ENCODE measurements at regions not wholly inside any gene's neighbourhood (a gene's known extent, or its start where the extent isn't known, plus 50 kb on each side); places are given as distances from the start of the nearest gene placed in this dataset.

DNA sequence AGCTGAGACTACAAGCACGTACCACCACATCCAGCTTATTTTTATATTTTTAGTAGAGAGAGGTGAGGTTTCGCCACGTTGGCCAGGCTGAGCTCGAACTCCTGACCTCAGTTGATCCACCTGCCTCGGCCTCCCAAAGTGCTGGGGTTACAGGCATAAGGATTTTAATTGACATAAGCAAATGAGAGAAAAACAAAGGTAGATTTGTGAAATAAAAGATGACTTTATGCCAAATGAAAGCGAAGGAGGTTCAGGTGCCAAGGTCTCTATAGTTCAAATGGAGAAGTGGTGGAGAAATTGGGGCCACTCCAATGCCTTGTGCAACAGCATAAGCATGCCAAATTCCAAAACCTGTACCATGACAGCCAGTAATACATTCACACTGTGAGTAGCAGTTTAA, 180.6 kb downstream of the MREG start:
- peaks cover 5% of the 10 kb centered on the region for H3K4me1 ChIP-seq (ENCODE audit: control insufficient read depth, insufficient read depth, low read length)
- ChIA-PET POLR2A (interaction anchor here (0.6 to 0.8 kb wide), 2 partner anchors 12 to 51 kb away, joined by 3 read pairs; no protein-coding TSS in a partner anchor), CTCF (interaction anchor here (1.1 to 4.3 kb wide), 3 partner anchors 8 to 31 kb away, joined by 3 to 20 read pairs (median 4); no protein-coding TSS in a partner anchor), SMC1A (ENCODE audit: uncharacterized antibody, unreplicated experiment) (interaction anchor here (0.7 to 1.9 kb wide), 13 partner anchors 8 to 267 kb away, joined by 3 to 12 read pairs (median 3); no protein-coding TSS in a partner anchor), RAD21 (ENCODE audit: unreplicated experiment) (interaction anchor here (1.5 to 3.9 kb wide), 3 partner anchors 21 to 85 kb away, joined by 3 to 14 read pairs (median 7); no protein-coding TSS in a partner anchor)
- no peak for TF ChIP-seq CREM (IDR thresholded peaks at IDR 0.05; ENCODE audit: low read depth)
- no peak for TF ChIP-seq ZNF622 (IDR thresholded peaks at IDR 0.05)
- no peak for TF ChIP-seq NR2C2 (IDR thresholded peaks at IDR 0.05; ENCODE audit: borderline replicate concordance, control insufficient read depth, insufficient read length, low read depth)
- no peak for TF ChIP-seq JUND (IDR thresholded peaks at IDR 0.05; ENCODE audit: low read depth, low read length)
- TF ChIP-seq, protein P1, sequence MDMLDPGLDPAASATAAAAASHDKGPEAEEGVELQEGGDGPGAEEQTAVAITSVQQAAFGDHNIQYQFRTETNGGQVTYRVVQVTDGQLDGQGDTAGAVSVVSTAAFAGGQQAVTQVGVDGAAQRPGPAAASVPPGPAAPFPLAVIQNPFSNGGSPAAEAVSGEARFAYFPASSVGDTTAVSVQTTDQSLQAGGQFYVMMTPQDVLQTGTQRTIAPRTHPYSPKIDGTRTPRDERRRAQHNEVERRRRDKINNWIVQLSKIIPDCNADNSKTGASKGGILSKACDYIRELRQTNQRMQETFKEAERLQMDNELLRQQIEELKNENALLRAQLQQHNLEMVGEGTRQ (IDR thresholded peaks at IDR 0.05; ENCODE audit: borderline replicate concordance, low read depth, low read length) = no peak
- TF ChIP-seq SMAD5 (IDR thresholded peaks at IDR 0.05; ENCODE audit: low read depth) = no peak
- TF ChIP-seq TCF3 (IDR thresholded peaks at IDR 0.05; ENCODE audit: borderline replicate concordance, insufficient read depth, low read depth, low read length) = no peak
- TF ChIP-seq ZNF207 (IDR thresholded peaks at IDR 0.05; ENCODE audit: borderline replicate concordance) = no peak
- TF ChIP-seq, protein P2, sequence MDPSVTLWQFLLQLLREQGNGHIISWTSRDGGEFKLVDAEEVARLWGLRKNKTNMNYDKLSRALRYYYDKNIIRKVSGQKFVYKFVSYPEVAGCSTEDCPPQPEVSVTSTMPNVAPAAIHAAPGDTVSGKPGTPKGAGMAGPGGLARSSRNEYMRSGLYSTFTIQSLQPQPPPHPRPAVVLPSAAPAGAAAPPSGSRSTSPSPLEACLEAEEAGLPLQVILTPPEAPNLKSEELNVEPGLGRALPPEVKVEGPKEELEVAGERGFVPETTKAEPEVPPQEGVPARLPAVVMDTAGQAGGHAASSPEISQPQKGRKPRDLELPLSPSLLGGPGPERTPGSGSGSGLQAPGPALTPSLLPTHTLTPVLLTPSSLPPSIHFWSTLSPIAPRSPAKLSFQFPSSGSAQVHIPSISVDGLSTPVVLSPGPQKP (IDR thresholded peaks at IDR 0.05; ENCODE audit: low read depth, low read length) = no peak
- TF ChIP-seq, protein P3, sequence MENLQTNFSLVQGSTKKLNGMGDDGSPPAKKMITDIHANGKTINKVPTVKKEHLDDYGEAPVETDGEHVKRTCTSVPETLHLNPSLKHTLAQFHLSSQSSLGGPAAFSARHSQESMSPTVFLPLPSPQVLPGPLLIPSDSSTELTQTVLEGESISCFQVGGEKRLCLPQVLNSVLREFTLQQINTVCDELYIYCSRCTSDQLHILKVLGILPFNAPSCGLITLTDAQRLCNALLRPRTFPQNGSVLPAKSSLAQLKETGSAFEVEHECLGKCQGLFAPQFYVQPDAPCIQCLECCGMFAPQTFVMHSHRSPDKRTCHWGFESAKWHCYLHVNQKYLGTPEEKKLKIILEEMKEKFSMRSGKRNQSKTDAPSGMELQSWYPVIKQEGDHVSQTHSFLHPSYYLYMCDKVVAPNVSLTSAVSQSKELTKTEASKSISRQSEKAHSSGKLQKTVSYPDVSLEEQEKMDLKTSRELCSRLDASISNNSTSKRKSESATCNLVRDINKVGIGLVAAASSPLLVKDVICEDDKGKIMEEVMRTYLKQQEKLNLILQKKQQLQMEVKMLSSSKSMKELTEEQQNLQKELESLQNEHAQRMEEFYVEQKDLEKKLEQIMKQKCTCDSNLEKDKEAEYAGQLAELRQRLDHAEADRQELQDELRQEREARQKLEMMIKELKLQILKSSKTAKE (IDR thresholded peaks at IDR 0.05; ENCODE audit: low read depth, poor library complexity, severe bottlenecking) = no peak
- no peak overlapping the region for H3K27ac ChIP-seq (ENCODE audit: control insufficient read depth, insufficient read depth)
- FAIRE-seq (no peak), DNase-seq (ENCODE audit: low read depth, low spot score) (no peak), ATAC-seq (no peak)
- H3K4me3 ChIP-seq = no peak overlapping the region
- no peaks in the 10 kb centered on the region for H4K20me1 ChIP-seq (ENCODE audit: control insufficient read depth, insufficient read depth)
- intact Hi-C loops (cut with micrococcal nuclease; ENCODE audit: unreplicated experiment) = loop anchor here (5.0 to 10.0 kb wide), 2 partner anchors 150 to 518 kb away; partner anchors contain the start of gene ATIC
- in situ Hi-C loops (cut with MboI) = no loop called here
- no peak overlapping the region for H2AFZ ChIP-seq (ENCODE audit: control insufficient read depth, low read depth, low read length)
- H3K4me2 ChIP-seq (ENCODE audit: control insufficient read depth, insufficient read depth) = no peak overlapping the region
- 61% methylated on average over 6 of the region's 6 CpGs for WGBS (ENCODE audit: insufficient coverage, insufficient replicate concordance, low lambda C conversion rate, missing lambda C conversion rate)
- no peaks in the 10 kb centered on the region for H3K9me3 ChIP-seq (replicated peaks; ENCODE audit: control insufficient read depth, insufficient read depth, low read length)
- H3K36me3 ChIP-seq (ENCODE audit: control insufficient read depth in 2 of 2, insufficient read depth in 2 of 2, low read length in 1 of 2) = no peaks in the 10 kb centered on the region
- H3K79me2 ChIP-seq (ENCODE audit: control insufficient read depth, insufficient read depth, low read length) = no peaks in the 10 kb centered on the region
- H3K27me3 ChIP-seq (replicated peaks in 1 of 2; ENCODE audit: control insufficient read depth in 2 of 2, insufficient read depth in 2 of 2, low read length in 1 of 2) = no peaks in the 10 kb centered on the region
- no peak overlapping the region for H3K9ac ChIP-seq (ENCODE audit: control insufficient read depth, insufficient read depth, low read length)
- no TSS peak for BruUV-seq (replicated peaks)
